Nephron progenitor cell (in vitro differentiated cells): ENCODE measurements at regions not wholly inside any gene's neighbourhood (a gene's known extent, or its start where the extent isn't known, plus 50 kb on each side); places are given as distances from the start of the nearest gene placed in this dataset.

Source experiments
- DNase-seq: peaks from one replicate; pipeline ENCODE4 v3.0.0; 2021
- H3K27ac Mint-ChIP-seq: 2 replicates; pipeline ENCODE4 v1.8.0; 2021; ENCODE audit warnings: mild to moderate bottlenecking, moderate library complexity, mixed read lengths
- H3K27me3 Mint-ChIP-seq: 2 replicates; pipeline ENCODE4 v1.8.0; 2021; ENCODE audit warnings: mild to moderate bottlenecking, low read depth, mixed read lengths; ENCODE audit not compliant: poor library complexity
- H3K36me3 Mint-ChIP-seq: 2 replicates; pipeline ENCODE4 v1.8.0; 2021; ENCODE audit warnings: low read depth, mixed read lengths
- H3K4me1 Mint-ChIP-seq: 2 replicates; pipeline ENCODE4 v1.8.0; 2021; ENCODE audit warnings: mixed read lengths
- H3K4me3 Mint-ChIP-seq: 2 replicates; pipeline ENCODE4 v1.8.0; 2021; ENCODE audit warnings: mild to moderate bottlenecking, moderate library complexity, mixed read lengths
- H3K9me3 Mint-ChIP-seq: 2 replicates; pipeline ENCODE4 v1.8.0; 2021; ENCODE audit warnings: mild to moderate bottlenecking, moderate library complexity, mixed read lengths
- TF ChIP-seq, protein P1 (sequence below): fragments of 200-600 bp; sonication (generic); IDR thresholded peaks from 2 replicates; pipeline ENCODE4 v1.5.0; 2021; ENCODE audit warnings: antibody characterized with exemption

DNA sequence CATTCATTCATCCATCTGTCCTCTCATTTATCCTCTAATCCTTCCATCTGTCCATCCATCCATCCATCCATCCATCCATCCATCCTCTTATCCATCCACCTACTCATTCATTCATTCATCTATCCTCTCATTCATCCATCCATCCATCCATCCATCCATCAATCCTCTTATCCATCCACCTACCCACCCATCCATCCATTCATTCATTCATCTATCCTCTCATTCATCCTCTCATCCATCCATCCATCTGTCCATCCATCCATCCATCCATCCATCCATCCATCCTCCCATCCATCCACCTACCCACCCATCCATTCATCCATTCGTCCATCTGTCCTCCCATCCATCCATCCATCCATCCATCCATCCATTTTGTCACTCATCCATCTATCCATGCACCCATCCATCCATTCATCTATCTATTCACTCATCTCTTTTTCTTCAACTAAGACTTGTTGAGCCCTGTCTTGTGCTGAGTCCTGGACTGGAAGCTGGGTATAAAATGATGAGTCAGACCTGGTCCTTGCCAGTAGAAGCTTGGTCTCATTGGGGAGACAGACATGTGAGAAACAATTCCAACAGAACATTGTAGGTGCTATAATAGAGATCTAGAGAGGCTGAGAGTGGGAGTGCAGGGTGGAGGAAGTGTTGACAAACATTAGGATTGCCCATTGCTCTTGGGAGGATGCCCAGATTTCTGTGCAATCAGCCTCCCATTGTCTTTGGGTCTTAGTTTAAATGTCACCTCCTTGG is 55.0 kb upstream of the IER5L start:
- Mint-ChIP-seq H3K27ac (no peak overlapping the region), H3K36me3 (no peaks in the 10 kb centered on the region), H3K4me3 (no peak overlapping the region), H3K4me1 (peaks cover 28% of the 10 kb centered on the region), H3K9me3 (peaks cover 7% of the 10 kb centered on the region), H3K27me3 (peaks cover 6% of the 10 kb centered on the region)
- no peak for DNase-seq
- TF ChIP-seq, protein P1, sequence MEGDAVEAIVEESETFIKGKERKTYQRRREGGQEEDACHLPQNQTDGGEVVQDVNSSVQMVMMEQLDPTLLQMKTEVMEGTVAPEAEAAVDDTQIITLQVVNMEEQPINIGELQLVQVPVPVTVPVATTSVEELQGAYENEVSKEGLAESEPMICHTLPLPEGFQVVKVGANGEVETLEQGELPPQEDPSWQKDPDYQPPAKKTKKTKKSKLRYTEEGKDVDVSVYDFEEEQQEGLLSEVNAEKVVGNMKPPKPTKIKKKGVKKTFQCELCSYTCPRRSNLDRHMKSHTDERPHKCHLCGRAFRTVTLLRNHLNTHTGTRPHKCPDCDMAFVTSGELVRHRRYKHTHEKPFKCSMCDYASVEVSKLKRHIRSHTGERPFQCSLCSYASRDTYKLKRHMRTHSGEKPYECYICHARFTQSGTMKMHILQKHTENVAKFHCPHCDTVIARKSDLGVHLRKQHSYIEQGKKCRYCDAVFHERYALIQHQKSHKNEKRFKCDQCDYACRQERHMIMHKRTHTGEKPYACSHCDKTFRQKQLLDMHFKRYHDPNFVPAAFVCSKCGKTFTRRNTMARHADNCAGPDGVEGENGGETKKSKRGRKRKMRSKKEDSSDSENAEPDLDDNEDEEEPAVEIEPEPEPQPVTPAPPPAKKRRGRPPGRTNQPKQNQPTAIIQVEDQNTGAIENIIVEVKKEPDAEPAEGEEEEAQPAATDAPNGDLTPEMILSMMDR: no peak

DNA sequence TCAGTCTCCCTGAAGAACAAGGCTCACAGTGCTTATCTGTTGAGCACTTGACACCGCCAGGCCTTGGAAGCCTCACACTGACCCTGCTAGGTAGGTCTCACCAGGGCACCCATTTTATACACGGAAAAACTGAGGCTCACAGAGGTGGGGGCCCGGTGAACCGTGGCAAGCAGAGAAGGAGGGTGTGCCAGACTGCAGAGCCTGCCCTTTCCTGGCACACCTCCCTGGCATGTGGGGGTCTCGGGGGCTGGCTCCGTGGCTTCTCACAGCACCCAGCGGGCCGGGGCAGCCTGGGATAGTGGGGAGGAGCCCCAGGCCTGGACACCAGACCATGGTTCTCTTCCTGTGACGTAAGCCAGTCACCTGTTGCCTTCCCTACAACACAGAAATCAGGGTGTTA is 53.7 kb upstream of the IER5L start:
- no peak for DNase-seq
- no peak overlapping the region for H3K4me3 Mint-ChIP-seq
- H3K27ac Mint-ChIP-seq: no peak overlapping the region
- H3K4me1 Mint-ChIP-seq: peaks cover 15% of the 10 kb centered on the region
- H3K36me3 Mint-ChIP-seq: no peaks in the 10 kb centered on the region
- H3K27me3 Mint-ChIP-seq: peaks cover 6% of the 10 kb centered on the region
- peaks cover 7% of the 10 kb centered on the region for H3K9me3 Mint-ChIP-seq
- TF ChIP-seq, protein P1: no peak

DNA sequence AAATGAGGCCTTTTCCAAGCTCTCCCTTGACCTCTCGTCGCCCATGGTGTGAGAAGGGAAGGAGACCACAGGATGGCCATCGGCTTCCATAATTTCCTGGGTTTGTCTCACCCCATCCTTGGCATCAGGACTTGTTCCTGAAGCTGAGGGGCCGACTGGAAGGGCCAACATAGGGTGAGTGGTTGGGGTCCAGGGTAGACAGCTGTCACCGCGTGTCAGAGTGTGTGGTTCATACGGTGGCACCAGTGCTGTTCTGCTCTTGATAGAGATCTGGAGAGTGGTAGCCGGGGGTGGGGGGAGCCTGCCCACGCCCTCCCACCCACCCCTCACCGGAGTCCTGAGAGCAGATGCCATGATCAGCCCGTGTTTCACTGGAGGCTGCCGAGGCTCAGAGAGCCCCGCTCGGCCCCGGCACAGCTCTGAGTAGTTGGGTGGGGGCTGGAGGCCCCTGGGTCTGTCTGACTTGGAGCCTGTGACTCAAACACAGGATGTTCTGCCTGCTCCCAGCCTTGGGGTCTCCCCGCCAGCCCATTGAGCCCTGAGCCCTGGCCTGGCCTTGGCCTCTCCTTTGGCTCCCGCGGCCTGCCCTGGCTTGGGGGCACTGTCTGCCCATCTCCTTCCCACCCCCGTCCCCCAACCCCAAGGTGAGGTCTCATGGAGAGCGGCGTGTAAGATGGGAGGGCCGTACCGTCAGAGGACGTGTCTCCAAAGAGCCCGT is 53.1 kb upstream of the IER5L start:
- TF ChIP-seq, protein P1: no peak
- Mint-ChIP-seq H3K27me3 (peaks cover 6% of the 10 kb centered on the region), H3K4me1 (peaks cover 15% of the 10 kb centered on the region), H3K9me3 (peaks cover 7% of the 10 kb centered on the region), H3K27ac (no peak overlapping the region), H3K36me3 (no peaks in the 10 kb centered on the region), H3K4me3 (no peak overlapping the region)
- DNase-seq: no peak

DNA sequence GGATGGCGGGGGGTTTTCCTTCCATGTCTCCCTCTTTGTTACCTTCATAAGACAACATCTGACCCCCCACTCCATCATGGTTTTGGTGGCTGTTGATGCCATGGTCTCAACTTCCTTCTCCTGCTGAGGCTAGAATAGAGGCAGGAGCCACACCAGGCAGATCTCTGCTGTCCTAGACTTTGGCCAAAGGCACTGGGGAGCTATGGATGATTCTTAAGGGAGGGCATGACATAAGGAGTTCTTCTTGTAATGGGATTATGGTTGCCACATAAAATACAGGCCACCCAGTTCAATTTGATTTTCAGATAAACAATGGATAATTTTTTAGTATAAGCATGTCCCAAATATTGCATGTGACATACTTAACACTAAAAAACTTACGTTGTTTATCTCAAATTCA is 52.2 kb upstream of the IER5L start:
- Mint-ChIP-seq H3K27ac (no peak overlapping the region), H3K4me1 (peaks cover 21% of the 10 kb centered on the region), H3K9me3 (peaks cover 7% of the 10 kb centered on the region), H3K4me3 (no peak overlapping the region), H3K27me3 (peaks cover 6% of the 10 kb centered on the region), H3K36me3 (no peaks in the 10 kb centered on the region)
- no peak for DNase-seq
- TF ChIP-seq, protein P1: no peak
